ENCODE measurements at regions not wholly inside any gene's neighbourhood (a gene's known extent, or its start where the extent isn't known, plus 50 kb on each side); places are given as distances from the start of the nearest gene placed in this dataset.

DNA sequence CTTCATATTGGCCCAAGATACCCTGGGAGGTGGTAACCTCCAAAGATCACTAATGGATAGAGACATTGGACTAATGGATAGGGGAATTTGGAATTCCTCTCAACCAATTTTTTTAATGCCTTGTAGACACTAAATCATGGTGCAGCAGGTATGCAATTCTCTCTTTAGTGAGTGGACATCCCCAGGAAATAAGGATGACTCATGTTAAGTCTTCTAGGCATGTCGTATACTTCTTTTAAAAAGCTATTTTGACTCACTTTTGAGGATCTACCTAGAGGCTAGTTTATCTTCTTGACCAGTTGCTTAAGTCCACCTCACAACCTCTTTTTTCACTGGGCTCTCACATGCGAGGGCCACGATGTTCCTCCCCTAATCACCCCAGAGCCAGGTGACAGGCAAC lies 211.6 kb upstream of the CDH12 start:
- DNase-seq, result no peak

- DNase-seq, result no peak
These were observed 200.7 kb upstream of the CDH12 start for GRCh38 chr5:23053846-23054245.

DNA sequence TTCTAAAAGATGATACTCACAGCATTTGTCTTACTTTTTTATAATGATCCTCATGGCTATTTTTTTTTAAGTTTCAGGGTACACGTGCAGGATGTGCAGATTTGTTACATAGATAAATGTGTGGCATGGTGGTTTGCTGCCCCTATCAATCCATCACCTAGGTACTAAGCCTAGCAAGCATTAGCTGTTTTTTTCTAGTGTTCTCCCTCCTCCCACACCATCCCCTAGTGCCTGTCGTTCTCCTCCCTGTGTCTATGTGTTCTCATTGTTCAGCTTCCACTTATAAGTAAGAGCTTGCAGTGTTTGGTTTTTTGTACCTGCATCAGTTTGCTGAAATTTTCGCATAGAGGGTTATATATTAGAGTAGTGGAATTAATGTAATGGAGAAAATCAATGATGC lies 189.1 kb upstream of the CDH12 start:
- no peak for DNase-seq

DNA sequence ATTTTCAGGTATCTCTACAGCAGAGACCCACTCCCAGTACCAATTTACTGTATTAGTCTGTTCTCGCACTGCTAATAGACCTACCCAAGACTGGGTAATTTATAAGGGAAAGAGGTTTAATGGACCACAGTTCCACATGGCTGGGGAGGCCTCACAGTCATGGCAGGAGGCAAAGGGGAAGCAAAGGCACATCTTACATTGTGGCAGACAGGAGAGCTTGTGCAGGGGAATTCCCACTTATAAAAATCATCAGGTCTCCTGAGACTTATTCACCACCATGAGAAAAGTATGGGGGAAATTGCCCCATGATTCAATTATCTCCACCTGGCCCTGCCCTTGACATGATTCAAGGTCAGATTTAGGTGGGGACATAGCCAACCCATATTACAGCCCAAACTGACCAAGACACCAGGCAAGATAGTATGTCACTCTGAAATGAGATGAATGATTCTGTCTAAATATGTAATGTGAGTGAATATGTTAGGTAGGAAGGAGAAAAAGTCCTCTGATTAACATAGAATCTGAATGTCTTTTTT lies 182.5 kb upstream of the CDH12 start:
- no peak for DNase-seq

DNA sequence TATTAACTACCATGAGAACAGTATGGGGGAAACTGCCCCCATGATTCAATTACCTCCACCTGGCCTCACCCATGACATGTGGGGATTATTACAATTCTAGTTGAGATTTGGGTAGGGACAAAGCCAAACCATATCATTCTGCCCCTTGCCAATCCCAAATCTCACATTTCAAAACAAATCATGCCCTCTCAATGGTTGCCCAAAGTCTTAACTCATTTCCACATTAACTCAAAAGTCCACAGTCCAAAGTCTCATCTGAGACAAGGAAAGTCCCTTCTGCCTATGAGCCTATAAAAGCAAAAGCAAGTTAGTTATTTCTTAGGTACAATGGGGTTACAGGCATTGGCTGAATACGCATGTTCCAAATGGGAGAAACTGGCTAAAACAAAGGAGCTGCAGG lies 180.7 kb upstream of the CDH12 start:
- no peak for DNase-seq

- no peak for DNase-seq
These were observed 176.1 kb upstream of the CDH12 start for GRCh38 chr5:23029290-23029689.

GRCh38 chr5:23028445-23029021 lies 175.4 kb upstream of the CDH12 start:
- DNase-seq, result no peak

GRCh38 chr5:23027830-23028229 lies 174.7 kb upstream of the CDH12 start:
- no peak for DNase-seq

DNA sequence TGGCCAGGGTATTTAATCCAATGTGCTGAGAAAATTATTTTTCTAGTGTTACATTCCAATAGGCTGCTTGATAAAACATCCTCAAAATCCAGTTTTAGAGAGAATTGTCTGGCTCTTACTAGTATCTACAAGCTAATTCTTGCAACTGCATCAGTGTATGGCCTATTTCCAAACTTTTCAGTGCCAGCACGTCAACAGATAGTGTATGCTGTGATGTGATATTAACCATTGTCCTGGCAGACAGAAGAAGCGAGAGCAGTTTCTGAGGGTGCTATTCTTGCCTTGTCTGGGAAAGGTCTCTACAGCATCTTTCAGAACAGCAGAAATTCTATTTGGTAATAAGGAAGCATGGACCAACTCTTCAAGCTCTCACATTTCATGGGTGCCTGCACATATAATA lies 174.2 kb upstream of the CDH12 start:
- no peak for DNase-seq

- DNase-seq, result no peak
These were observed 173.4 kb upstream of the CDH12 start for GRCh38 chr5:23026252-23027170.

DNA sequence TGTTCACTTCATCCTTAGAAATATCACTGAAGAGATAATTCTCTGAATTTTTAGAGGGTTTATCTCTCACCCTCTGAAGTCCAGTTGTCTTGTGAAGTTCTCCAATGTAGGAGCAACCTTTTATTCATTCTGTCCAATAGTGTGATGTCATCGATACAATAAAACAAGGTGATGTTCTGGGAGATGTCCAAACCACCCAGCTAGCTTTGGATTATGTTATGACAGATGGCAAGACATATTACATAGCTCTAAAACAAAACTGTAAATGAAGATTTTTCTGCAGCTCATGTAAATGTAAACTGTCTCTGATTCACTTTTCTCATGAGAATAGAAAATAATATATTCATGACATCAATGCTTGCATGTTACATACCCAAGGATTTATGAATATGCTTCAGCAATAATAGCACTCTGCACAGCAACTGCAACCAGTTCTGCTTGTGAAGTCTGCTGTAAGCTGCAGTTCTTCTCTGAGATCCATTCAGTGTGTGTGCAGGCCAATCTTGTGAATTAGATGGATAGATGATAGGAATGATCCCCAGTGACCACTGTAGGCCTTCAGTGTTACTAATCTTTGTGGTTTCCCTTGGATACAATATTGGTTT lies 172.6 kb upstream of the CDH12 start:
- no peak for DNase-seq

DNA sequence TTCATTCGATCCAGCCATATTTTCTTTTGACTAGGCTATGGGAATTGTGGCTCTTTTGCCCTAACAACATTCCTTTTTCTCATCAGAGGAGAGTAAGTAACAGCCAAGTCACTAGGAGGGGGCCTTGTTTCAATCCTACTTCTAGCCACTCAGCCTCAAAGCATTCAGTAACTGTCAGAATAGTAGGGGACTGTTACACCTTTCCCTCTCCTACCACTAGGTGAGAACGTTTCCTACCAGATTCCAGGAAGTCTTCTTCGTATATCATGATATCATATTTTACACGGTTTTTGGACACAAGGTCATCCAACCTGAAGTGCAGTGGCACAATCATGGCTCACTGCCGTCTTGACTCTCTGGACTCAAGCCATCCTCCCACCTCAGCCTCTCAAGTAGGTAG lies 171.3 kb upstream of the CDH12 start:
- no peak for DNase-seq

DNA sequence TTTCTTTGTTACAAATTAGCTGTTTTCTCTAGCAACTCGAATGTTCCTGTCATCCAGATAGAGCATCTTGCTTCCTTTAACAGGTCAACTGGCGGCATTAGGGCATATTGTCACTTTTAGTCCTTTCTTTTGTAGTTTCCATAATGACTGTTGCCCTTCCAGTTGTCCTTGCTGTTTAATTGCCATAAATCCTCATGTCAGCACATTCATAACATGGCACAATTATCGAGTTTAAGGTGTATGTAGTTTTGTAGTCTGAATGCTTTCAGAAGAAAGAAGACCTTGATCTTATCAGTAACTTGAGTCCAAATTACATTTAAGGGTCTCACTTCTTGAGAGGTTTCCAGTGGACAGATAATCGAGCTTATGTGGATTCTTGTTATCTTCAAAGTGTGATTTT lies 161.7 kb upstream of the CDH12 start:
- no peak for DNase-seq

DNA sequence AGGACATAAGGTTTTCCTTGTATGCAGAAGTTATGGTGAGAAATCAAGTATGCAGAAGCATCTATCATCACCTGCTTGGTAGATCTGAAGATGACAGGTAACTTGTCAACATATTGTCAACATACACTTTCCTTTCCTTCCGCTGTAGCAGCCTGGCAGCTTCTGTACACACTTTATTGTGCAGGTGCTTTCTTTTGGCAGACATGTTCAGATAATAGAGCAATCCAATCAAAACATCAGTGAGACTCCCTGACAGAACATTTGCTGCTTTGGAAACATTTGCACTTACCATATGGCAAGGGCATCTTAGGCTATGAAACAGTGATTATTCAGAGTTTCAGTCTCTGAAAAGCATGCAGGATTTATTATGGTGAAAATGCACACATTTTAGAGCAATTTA lies 161.1 kb upstream of the CDH12 start:
- DNase-seq, result no peak

DNA sequence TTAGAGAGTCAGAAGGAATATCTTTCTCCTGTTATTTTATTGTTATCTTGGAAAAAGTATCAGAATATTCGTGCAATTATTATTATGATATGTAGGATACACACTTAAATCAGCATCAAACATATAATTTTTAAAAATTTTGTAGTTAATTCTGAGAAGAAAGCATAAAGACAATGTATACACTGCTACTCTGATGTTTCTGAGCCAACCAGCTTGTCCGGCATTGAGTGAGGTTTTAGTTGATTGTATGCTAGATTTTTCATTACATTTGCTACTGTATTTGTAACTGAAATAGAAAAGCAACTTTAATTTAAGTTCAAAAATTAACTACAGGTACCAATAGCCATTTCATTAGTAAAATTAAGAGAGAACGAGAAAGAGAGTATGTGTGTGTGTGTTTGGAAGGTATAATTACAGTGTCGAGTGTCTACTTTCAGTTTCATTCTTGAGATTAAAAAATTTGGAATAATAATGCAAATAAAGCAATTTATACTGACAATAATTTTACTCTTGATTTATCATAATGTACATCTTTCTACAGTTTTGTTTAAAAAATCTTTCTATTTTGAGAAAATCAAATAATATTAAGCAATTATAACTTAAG lies 160.4 kb upstream of the CDH12 start:
- no peak for DNase-seq

DNA sequence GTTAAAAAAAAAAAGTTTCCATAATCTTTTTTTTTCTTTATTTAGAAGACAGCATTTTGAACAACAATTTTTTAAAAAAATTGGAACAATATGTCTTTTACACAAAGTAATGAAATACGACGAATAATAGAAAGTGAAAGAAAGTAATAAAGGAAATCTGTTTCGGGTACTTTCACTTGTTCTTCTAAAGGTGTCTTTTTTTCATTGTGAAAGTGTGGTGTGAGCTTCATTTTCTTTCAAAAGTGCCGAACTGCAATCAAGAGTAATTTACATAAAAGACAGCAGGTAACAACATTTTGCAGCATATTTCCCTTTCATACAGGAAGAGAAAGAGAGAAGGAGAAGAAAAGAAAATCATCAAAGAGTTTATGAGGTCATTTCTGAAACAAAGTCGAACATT lies 159.7 kb upstream of the CDH12 start:
- DNase-seq, result no peak

- DNase-seq, result no peak
These were observed 154.6 kb upstream of the CDH12 start for GRCh38 chr5:23007762-23008161.

- DNase-seq, result no peak
These were observed 154.1 kb upstream of the CDH12 start for GRCh38 chr5:23007236-23007635.

DNA sequence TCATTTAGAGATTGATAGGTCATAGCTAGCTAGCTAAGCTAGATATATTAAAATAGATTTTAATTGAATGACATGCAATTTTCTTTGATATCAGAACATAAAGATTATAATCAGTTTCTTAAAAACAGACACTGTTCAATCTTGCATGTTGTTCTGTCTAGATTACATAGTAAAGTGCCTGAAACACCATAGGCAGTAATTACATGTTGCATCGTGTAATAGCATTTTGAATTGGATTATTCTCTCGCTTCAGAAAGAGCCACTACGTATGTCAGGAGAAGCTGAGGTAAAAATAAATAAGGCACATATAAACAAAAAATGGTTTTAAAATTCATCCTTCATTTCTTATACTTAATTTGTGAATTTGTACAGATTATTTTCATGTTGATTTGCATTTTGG lies 148.0 kb upstream of the CDH12 start:
- no peak for DNase-seq

- no peak for DNase-seq
These were observed 145.6 kb upstream of the CDH12 start for GRCh38 chr5:22998774-22999173.

DNA sequence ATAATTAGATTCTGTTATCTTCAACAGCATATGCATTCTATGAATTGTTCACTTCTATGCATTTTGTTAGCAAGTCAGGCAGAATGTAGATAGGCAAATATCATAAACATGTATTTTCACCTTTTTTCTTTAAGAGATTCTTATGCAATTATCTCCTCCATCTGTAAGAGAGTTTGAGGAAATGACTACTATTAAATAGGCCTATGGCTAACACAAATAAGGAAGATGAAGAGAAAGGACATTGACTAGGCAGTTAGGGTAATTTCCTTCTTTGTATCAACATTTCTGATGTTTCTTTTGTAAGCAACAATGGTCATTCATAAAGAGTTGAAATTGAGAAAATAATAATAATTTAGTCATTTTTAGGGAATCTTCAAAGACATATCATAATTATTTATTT lies 145.2 kb upstream of the CDH12 start:
- no peak for DNase-seq

DNA sequence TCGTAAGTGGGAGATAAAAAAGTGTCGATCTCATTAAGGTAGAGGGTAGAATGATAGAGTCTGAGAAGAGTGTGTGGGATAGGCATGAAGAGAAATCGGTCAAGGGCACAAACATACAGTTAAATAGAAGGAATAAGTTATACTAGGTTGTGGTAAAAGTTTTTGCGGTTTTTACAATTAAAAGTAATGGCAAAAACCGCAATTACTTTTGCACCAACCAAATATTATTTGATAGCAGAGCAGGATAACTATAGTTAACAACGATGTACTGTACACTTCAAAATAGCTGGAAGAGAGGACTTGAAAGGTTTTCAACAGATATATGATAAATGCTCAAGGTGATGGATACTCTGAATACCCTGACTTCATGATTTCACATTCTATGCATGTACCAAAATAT lies 135.8 kb upstream of the CDH12 start:
- DNase-seq, result no peak

- DNase-seq, result no peak
These were observed 133.1 kb upstream of the CDH12 start for GRCh38 chr5:22986281-22986680.

DNA sequence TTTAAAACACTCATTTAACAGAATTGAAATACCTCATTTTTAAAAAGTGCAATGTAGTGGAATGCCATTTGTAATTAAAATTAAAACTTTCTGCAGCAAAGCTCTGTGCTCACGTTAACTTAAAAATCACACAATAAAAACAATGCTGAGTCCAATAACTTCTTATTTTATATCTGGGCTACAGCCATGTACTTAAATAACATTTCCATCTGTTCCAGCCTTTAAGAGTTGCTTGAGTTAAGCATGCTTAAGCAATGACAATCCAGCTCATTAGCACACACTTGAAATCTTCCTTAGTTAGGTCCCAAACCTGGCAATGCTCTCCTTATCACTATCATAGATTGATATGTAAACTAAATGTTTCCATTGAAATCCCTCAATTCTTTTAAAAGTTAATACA lies 132.3 kb upstream of the CDH12 start:
- DNase-seq, result no peak

Measured in left hindlimb (tissue), 1 donor.